ENCODE measurements at regions not wholly inside any gene's neighbourhood (a gene's known extent, or its start where the extent isn't known, plus 50 kb on each side); places are given as distances from the start of the nearest gene placed in this dataset.

- no peak for TF ChIP-seq CTCF (IDR thresholded peaks at IDR 0.05)
- no peak for TF ChIP-seq EP300 (IDR thresholded peaks at IDR 0.05)
- TF ChIP-seq POLR2A (IDR thresholded peaks at IDR 0.05): no peak
- no peak for TF ChIP-seq POLR2AphosphoS5 (IDR thresholded peaks at IDR 0.05)
Measured at GRCh38 chr12:91883811-91884210, 261.8 kb downstream of the BTG1 start.
